ENCODE measurements at regions not wholly inside any gene's neighbourhood (a gene's known extent, or its start where the extent isn't known, plus 50 kb on each side); places are given as distances from the start of the nearest gene placed in this dataset.

DNA sequence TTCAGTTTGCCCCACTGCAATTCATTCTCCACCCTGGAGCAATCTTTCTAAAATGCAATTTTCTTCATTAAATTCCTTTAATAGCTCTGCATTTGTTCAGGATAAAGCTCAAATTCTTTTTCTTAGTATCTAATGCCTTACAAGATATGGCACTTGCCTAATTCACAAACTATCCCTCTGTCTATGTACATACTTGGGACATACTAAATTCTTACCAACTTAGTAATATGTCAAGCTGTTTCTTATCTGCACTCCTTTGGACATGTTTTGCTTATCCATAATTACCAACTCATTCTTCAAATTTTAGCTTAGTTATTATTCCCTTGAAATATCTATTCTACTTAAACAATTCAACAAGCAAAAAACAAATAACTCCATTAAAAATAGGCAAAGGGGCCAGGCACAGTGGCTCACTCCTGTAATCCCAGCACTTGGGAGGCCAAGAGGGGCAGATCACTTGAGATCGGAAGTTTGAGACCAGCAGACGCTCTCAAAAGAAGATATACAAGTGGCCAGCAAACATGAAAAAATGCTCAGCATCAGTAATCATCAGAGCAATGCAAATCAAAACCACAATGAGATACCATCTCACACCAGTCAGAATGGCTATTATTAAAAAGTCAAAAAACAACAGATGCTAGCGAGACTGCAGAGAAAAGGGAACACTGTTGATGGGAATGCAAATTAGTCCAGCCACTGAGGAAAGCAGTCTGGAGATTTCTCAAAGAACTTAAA, 96.9 kb downstream of the FAM76B start:
- TF ChIP-seq POLR2AphosphoS5 (IDR thresholded peaks at IDR 0.05; ENCODE audit: insufficient read depth in 1 of 2, low read depth in 1 of 2) (no peak), POLR2A (IDR thresholded peaks at IDR 0.05) (no peak)
- TF ChIP-seq, protein P1, sequence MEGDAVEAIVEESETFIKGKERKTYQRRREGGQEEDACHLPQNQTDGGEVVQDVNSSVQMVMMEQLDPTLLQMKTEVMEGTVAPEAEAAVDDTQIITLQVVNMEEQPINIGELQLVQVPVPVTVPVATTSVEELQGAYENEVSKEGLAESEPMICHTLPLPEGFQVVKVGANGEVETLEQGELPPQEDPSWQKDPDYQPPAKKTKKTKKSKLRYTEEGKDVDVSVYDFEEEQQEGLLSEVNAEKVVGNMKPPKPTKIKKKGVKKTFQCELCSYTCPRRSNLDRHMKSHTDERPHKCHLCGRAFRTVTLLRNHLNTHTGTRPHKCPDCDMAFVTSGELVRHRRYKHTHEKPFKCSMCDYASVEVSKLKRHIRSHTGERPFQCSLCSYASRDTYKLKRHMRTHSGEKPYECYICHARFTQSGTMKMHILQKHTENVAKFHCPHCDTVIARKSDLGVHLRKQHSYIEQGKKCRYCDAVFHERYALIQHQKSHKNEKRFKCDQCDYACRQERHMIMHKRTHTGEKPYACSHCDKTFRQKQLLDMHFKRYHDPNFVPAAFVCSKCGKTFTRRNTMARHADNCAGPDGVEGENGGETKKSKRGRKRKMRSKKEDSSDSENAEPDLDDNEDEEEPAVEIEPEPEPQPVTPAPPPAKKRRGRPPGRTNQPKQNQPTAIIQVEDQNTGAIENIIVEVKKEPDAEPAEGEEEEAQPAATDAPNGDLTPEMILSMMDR (IDR thresholded peaks at IDR 0.05) = no peak
- H3K4me3 ChIP-seq = no peak overlapping the region
- no peak overlapping the region for H3K27ac ChIP-seq
- no peaks in the 10 kb centered on the region for H3K27me3 ChIP-seq
- intact Hi-C loops (cut with DNase I) = no loop called here
- DNase-seq (ENCODE audit: extremely low spot score in 2 of 2) = no peak
- no peaks in the 10 kb centered on the region for H3K4me1 ChIP-seq
- H3K9me3 ChIP-seq = no peaks in the 10 kb centered on the region
- no peaks in the 10 kb centered on the region for H3K36me3 ChIP-seq

DNA sequence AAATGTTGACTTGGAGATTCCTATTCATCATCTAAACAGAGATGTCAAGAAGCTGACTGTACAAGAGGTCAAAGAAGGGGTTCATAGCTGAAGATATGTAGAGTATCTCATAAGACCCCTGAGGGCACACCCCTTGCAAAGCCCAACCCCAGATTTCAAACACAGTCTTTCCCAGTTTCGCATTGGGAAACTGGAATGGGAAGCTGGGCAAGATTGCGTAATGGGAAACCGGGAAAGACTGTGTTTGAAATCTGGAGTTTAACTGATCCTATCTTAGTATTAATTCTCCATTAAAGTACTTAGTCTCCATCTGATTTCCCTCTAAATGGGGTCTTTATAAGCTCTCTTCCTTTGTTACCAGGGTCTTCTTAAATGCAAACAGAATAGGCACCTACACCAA, 99.5 kb downstream of the FAM76B start:
- H3K4me1 ChIP-seq = no peaks in the 10 kb centered on the region
- intact Hi-C loops (cut with DNase I) = no loop called here
- H3K27me3 ChIP-seq = no peaks in the 10 kb centered on the region
- TF ChIP-seq POLR2AphosphoS5 (IDR thresholded peaks at IDR 0.05; ENCODE audit: insufficient read depth in 1 of 2, low read depth in 1 of 2) (no peak), POLR2A (IDR thresholded peaks at IDR 0.05) (no peak)
- TF ChIP-seq, protein P1 (IDR thresholded peaks at IDR 0.05) = no peak
- H3K4me3 ChIP-seq = no peak overlapping the region
- no peaks in the 10 kb centered on the region for H3K9me3 ChIP-seq
- no peak overlapping the region for H3K27ac ChIP-seq
- DNase-seq (ENCODE audit: extremely low spot score in 2 of 2) = no peak
- H3K36me3 ChIP-seq = no peaks in the 10 kb centered on the region

DNA sequence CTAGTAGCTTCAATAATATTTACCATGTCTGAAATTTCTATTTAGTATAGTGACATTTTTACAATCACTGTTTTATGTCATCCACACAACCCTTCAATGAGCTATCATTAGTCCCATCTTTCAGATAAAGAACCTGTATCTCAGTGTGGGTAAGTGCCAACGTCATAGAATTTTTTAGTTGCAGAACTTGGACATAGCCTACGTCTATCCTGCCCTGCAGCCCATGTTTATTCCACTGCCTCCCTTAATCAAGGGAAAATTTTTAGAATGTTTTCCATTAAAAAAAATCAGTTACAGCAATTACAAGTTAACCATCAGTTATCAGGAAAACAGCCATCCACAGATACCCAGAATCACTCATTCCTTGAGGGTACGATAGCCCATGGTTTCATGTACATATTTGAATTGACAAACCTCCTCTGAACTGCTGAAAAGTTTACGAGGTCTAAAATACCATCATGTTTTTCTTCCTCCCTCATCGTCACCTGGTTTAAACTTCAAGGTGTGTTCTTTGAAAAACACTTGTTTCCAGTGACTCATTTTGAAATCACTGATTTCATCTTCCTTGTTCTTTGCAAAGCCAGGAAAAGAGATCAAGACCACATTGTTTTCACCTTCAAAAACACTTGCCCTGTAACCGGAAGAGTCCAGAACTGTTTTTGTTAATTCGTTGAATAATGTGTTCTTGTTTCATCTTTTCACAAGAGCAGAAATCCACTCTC, 100.9 kb downstream of the FAM76B start:
- TF ChIP-seq POLR2A (IDR thresholded peaks at IDR 0.05) (no peak), POLR2AphosphoS5 (IDR thresholded peaks at IDR 0.05; ENCODE audit: insufficient read depth in 1 of 2, low read depth in 1 of 2) (peak in 1 of 2 donors; percentile 92)
- TF ChIP-seq, protein P1 (IDR thresholded peaks at IDR 0.05) = no peak
- peak overlapping the region; percentile 11 for H3K27ac ChIP-seq
- H3K4me1 ChIP-seq = no peaks in the 10 kb centered on the region
- intact Hi-C loops (cut with DNase I) = no loop called here
- H3K9me3 ChIP-seq = no peaks in the 10 kb centered on the region
- no peak for DNase-seq (ENCODE audit: extremely low spot score in 2 of 2)
- H3K4me3 ChIP-seq = no peak overlapping the region
- no peaks in the 10 kb centered on the region for H3K27me3 ChIP-seq
- no peaks in the 10 kb centered on the region for H3K36me3 ChIP-seq

DNA sequence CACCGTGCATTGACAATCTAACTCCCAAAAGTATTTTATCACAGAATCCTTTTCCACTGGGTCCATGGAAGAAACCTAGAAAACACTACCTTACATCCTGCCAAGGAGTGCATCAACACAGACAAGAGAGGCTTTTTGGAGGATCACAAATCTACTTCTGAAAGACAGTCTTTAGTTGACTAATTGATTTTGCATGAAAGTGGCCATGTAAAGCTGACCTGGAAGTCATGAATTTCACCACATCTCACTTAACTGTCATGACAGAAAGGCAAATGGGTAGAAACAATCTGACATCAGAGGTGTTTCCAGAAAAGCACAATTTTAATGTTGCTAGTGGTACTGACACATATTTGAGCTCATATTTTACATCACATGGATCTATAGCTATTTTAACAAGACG, 101.6 kb downstream of the FAM76B start:
- no peak overlapping the region for H3K27ac ChIP-seq
- H3K4me1 ChIP-seq = no peaks in the 10 kb centered on the region
- intact Hi-C loops (cut with DNase I) = no loop called here
- TF ChIP-seq POLR2AphosphoS5 (IDR thresholded peaks at IDR 0.05; ENCODE audit: insufficient read depth in 1 of 2, low read depth in 1 of 2) (no peak), POLR2A (IDR thresholded peaks at IDR 0.05) (no peak)
- TF ChIP-seq, protein P1 (IDR thresholded peaks at IDR 0.05) = no peak
- DNase-seq (ENCODE audit: extremely low spot score in 2 of 2) = no peak
- no peaks in the 10 kb centered on the region for H3K27me3 ChIP-seq
- no peaks in the 10 kb centered on the region for H3K9me3 ChIP-seq
- no peaks in the 10 kb centered on the region for H3K36me3 ChIP-seq
- H3K4me3 ChIP-seq = no peak overlapping the region

DNA sequence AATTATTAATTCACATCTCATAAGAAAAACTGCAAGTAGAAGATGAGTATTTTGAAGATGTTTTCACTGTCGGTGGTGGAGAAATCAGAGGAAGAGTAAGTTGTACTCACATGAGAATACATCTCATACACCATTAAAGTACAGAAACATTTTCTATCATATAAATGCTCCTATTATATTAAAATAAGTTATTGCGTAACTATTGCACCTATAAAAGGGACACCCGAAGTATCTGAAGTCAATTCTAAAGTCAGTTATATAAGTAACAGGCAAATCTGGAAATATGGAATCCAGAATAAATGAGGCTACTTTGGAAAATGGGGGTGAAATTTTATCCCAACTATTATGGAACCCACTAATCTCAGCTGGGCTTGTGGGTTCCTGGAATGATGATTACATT, 103.3 kb downstream of the FAM76B start:
- no peak overlapping the region for H3K27ac ChIP-seq
- intact Hi-C loops (cut with DNase I) = no loop called here
- no peak for DNase-seq (ENCODE audit: extremely low spot score in 2 of 2)
- no peaks in the 10 kb centered on the region for H3K36me3 ChIP-seq
- H3K4me1 ChIP-seq = peaks cover 3% of the 10 kb centered on the region
- H3K4me3 ChIP-seq = no peak overlapping the region
- H3K27me3 ChIP-seq = no peaks in the 10 kb centered on the region
- TF ChIP-seq POLR2AphosphoS5 (IDR thresholded peaks at IDR 0.05; ENCODE audit: insufficient read depth in 1 of 2, low read depth in 1 of 2) (no peak), POLR2A (IDR thresholded peaks at IDR 0.05) (no peak)
- TF ChIP-seq, protein P1 (IDR thresholded peaks at IDR 0.05) = no peak
- H3K9me3 ChIP-seq = no peaks in the 10 kb centered on the region
